Spinal cord (tissue), 9 donors: ENCODE measurements at regions not wholly inside any gene's neighbourhood (a gene's known extent, or its start where the extent isn't known, plus 50 kb on each side); places are given as distances from the start of the nearest gene placed in this dataset.

Experiments used
- DNase-seq, 6 donors: peaks; one replicate each; pipeline versions ENCODE4 v3.0.0 to v3.0.0-alpha.2; 2013 to 2015; ENCODE audit warnings: low spot score in 6 of 6, low read depth in 4 of 6
- H3K27ac ChIP-seq: one replicate; pipeline ENCODE4 v1.5.1; 2013; ENCODE audit warnings: low read depth, low read length, control low read depth
- H3K27me3 ChIP-seq: one replicate; pipeline ENCODE4 v1.6.1; 2013; ENCODE audit warnings: low read length; ENCODE audit not compliant: control insufficient read depth, insufficient read depth
- H3K36me3 ChIP-seq: one replicate; pipeline ENCODE4 v1.6.1; 2013; ENCODE audit warnings: low read length; ENCODE audit not compliant: control insufficient read depth, insufficient read depth
- H3K4me1 ChIP-seq: one replicate; pipeline ENCODE4 v1.6.1; 2013; ENCODE audit warnings: low read length; ENCODE audit not compliant: control insufficient read depth, insufficient read depth
- H3K4me3 ChIP-seq: one replicate; pipeline ENCODE4 v1.5.1; 2013; ENCODE audit warnings: low read depth, low read length, control low read depth
- H3K9me3 ChIP-seq: one replicate; pipeline ENCODE4 v1.6.1; 2013; ENCODE audit warnings: low read length; ENCODE audit not compliant: control insufficient read depth, insufficient read depth
- WGBS: methylation state at CpG from one replicate; pipeline ENCODE4 v1.1.5; 2013; ENCODE audit warnings: missing lambda C conversion rate; ENCODE audit not compliant: insufficient coverage; 5-methylcytosine and 5-hydroxymethylcytosine counted together
- donor health status: healthy.

- Histone ChIP-seq H3K36me3 (no peaks in the 10 kb centered on the region), H3K4me1 (no peaks in the 10 kb centered on the region), H3K27ac (no peak overlapping the region), H3K27me3 (no peaks in the 10 kb centered on the region), H3K9me3 (no peaks in the 10 kb centered on the region), H3K4me3 (no peak overlapping the region)
- DNase-seq, result peak in 1 of 6 donors; percentile 1
- 50% methylated on average over 3 of the region's 4 CpGs for WGBS
Measured at GRCh38 chrX:46279214-46279924, 265.9 kb downstream of the ZNF674 start.

DNA sequence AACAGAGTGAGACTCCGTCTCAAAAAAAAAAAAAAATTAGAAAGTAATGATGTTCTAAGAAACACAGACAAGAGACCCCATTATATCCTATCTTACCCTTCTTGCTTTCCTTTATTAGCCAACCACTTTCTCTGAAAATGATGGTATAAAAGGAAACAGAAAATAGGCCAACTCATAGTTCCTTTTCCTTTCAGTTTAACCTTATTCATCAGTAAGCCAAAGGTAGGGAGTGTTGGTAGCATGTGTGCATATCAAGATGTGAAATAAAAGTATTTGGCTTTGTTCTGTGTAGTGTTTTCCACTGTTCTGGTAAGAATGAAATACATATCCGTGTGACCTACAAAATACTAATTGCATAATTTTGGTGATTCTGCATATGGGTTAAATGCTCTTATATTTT is 266.6 kb downstream of the ZNF674 start:
- no CpG with 5 or more reads among the region's 2 CpGs for WGBS
- DNase-seq, result no peak
- Histone ChIP-seq H3K4me1 (no peaks in the 10 kb centered on the region), H3K36me3 (no peaks in the 10 kb centered on the region), H3K27ac (no peak overlapping the region), H3K9me3 (no peaks in the 10 kb centered on the region), H3K4me3 (no peak overlapping the region), H3K27me3 (no peaks in the 10 kb centered on the region)

- H3K36me3 ChIP-seq, result no peaks in the 10 kb centered on the region
- 67% methylated on average over 1 of the region's 1 CpG for WGBS
- H3K9me3 ChIP-seq, result no peaks in the 10 kb centered on the region
- DNase-seq, result no peak
- H3K27ac ChIP-seq, result no peak overlapping the region
- H3K27me3 ChIP-seq, result no peaks in the 10 kb centered on the region
- no peak overlapping the region for H3K4me3 ChIP-seq
- H3K4me1 ChIP-seq, result no peaks in the 10 kb centered on the region
Measured at GRCh38 chrX:46268412-46268811, 276.8 kb downstream of the ZNF674 start.

DNA sequence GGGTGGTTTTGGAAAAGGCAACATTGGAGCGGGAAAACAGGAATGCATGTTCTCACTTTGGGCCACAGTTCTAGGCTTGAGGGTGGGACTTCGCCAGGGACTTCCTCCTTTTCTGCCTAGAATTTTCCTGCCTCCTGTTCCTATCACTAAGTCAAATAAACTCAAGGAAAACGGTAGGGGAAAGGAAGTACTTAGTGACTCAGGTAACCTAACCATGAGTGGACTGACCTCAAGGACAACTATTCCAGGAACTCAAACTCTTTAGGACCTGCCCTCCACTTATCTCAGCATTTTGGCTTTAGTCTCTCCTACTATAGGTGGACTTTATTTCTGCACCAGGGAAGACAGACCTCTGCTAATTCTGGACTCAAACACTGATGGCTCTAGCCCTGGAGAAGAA is 281.7 kb downstream of the ZNF674 start:
- no peaks in the 10 kb centered on the region for H3K36me3 ChIP-seq
- no peak for DNase-seq
- peaks cover 3% of the 10 kb centered on the region for H3K27me3 ChIP-seq
- no peaks in the 10 kb centered on the region for H3K9me3 ChIP-seq
- WGBS, result no CpG with 5 or more reads among the region's 3 CpGs
- H3K4me1 ChIP-seq, result no peaks in the 10 kb centered on the region
- no peak overlapping the region for H3K27ac ChIP-seq
- no peak overlapping the region for H3K4me3 ChIP-seq

DNA sequence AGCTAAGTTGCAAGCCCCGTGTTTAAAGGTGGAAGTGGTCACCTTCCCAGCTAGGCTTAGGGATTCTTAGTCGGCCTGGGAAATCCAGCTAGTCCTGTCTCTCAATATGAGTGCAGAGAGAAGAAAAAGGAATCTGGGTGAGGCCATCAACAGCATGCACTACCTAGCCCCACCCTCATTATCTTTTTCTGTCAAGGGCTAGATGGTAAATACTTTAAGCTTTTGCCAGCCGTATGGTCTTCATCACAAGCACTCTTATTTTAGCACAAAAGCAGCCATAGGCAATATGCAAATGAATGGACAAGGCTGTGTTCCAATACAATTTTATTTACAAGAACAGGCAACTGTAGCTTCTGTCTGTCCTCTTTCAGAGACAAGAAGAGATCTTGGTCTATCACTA is 282.9 kb downstream of the ZNF674 start:
- WGBS, result 83% methylated on average over 1 of the region's 3 CpGs
- peak in 1 of 6 donors; percentile 4 for DNase-seq
- H3K4me3 ChIP-seq, result no peak overlapping the region
- no peak overlapping the region for H3K27ac ChIP-seq
- H3K4me1 ChIP-seq, result no peaks in the 10 kb centered on the region
- H3K9me3 ChIP-seq, result no peaks in the 10 kb centered on the region
- no peaks in the 10 kb centered on the region for H3K36me3 ChIP-seq
- H3K27me3 ChIP-seq, result peaks cover 3% of the 10 kb centered on the region

- Histone ChIP-seq H3K4me1 (no peaks in the 10 kb centered on the region), H3K4me3 (no peak overlapping the region), H3K36me3 (no peaks in the 10 kb centered on the region), H3K27ac (no peak overlapping the region), H3K27me3 (peaks cover 3% of the 10 kb centered on the region), H3K9me3 (no peaks in the 10 kb centered on the region)
- 100% methylated on average over 1 of the region's 1 CpG for WGBS
- DNase-seq, result no peak
Measured at GRCh38 chrX:46260499-46260898, 284.7 kb downstream of the ZNF674 start.

GRCh38 chrX:46258356-46258755 is 286.9 kb downstream of the ZNF674 start:
- Histone ChIP-seq H3K9me3 (no peaks in the 10 kb centered on the region), H3K27me3 (peaks cover 3% of the 10 kb centered on the region), H3K4me3 (no peak overlapping the region), H3K4me1 (no peaks in the 10 kb centered on the region), H3K27ac (no peak overlapping the region), H3K36me3 (no peaks in the 10 kb centered on the region)
- DNase-seq, result no peak
- 80% methylated on average over 1 of the region's 1 CpG for WGBS

- Histone ChIP-seq H3K27me3 (no peaks in the 10 kb centered on the region), H3K4me1 (no peaks in the 10 kb centered on the region), H3K4me3 (no peak overlapping the region), H3K9me3 (no peaks in the 10 kb centered on the region), H3K27ac (no peak overlapping the region), H3K36me3 (no peaks in the 10 kb centered on the region)
- 33% methylated on average over 1 of the region's 5 CpGs for WGBS
- DNase-seq, result no peak
Measured at GRCh38 chrX:46257451-46257879, 287.8 kb downstream of the ZNF674 start.

DNA sequence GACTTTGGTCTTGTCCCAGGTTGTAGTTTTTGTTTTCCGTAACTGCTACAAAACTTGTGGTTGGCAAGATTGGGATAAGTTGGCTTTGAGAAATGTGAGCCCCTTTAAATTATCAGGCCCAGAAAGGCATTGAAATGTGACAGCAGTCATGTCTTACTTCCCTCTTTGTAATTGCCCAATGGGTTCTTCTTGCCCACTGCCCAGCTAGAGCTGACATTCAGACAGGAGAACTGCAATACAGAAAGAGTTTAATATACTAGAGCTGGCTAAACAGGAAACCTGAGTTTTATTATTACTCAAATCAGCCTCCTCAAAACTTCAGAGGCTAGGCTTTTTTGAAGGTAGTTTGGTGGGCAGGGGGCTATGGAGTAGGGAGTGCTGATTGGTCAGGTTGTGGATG is 288.3 kb downstream of the ZNF674 start:
- 100% methylated on average over 1 of the region's 1 CpG for WGBS

DNA sequence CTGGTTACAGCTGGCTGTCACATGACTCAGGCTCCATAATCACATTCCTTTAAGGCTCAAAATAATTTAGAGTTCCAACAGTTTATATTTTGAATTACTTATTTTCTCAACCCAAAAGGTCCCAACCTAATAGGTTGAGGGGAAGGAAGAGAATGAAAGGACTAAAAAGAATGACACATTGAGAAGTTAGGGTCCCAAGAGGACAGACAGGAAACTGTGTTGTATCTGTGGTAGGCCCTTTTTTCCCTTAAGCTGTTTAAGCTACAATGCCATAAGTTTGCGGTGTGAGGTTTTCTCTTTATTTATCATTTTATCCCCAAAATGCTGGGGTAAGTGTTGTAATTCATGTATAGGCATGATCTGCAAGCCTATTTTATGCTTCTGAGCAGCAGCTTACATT is 290.2 kb downstream of the ZNF674 start:
- DNase-seq, result no peak

More for the DNA sequence above, 288.3 kb downstream of the ZNF674 start:
- Histone ChIP-seq H3K4me3 (no peak overlapping the region), H3K9me3 (no peaks in the 10 kb centered on the region), H3K27ac (no peak overlapping the region), H3K4me1 (no peaks in the 10 kb centered on the region), H3K27me3 (no peaks in the 10 kb centered on the region), H3K36me3 (no peaks in the 10 kb centered on the region)
- DNase-seq, result no peak

More for the DNA sequence above, 290.2 kb downstream of the ZNF674 start:
- H3K27ac ChIP-seq, result no peak overlapping the region
- no peaks in the 10 kb centered on the region for H3K9me3 ChIP-seq
- WGBS, result no CpG with 5 or more reads among the region's 1 CpG
- H3K4me3 ChIP-seq, result no peak overlapping the region
- H3K27me3 ChIP-seq, result peaks cover 2% of the 10 kb centered on the region
- H3K36me3 ChIP-seq, result no peaks in the 10 kb centered on the region
- no peaks in the 10 kb centered on the region for H3K4me1 ChIP-seq
